ENCODE measurements at regions not wholly inside any gene's neighbourhood (a gene's known extent, or its start where the extent isn't known, plus 50 kb on each side); places are given as distances from the start of the nearest gene placed in this dataset.

DNA sequence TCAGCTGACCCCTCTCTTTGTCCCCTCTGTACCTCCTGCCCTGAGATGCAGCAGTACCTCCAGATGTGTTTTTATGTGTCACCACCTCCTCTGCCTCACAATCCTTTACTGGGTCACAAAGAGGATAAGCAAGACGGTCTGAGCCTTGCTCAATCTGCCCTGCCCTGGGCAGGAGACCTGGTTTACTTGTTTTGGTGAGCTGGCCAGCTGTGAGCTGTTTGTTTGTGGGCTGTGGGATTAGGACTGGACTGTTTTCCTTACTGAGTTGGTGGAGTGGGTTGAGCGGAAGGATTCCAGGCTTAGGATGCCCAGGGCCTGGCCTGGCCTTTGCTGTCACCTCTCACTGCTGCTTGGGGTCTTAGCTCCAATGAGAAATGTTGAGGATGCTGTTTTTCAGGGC is 299.5 kb downstream of the SRBD1 start:
- no peak overlapping the region for H2AFZ ChIP-seq (ENCODE audit: low read depth, low read length)
- no peaks in the 10 kb centered on the region for H4K20me1 ChIP-seq (ENCODE audit: insufficient read depth, low read length)
- no peak overlapping the region for H3K9ac ChIP-seq (ENCODE audit: low read length)
- no peaks in the 10 kb centered on the region for H3K4me1 ChIP-seq (ENCODE audit: low read length)
- H3K27ac ChIP-seq (ENCODE audit: low read length): no peak overlapping the region
- no peaks in the 10 kb centered on the region for H3K27me3 ChIP-seq (ENCODE audit: low read depth, low read length)
- H3K9me3 ChIP-seq (ENCODE audit: insufficient read depth, low read length): no peaks in the 10 kb centered on the region
- H3K36me3 ChIP-seq (replicated peaks; ENCODE audit: low read depth, low read length): no peaks in the 10 kb centered on the region
- H3K4me3 ChIP-seq (ENCODE audit: low read length): no peak overlapping the region
- TF ChIP-seq EZH2phosphoT487 (IDR thresholded peaks at IDR 0.05; ENCODE audit: low read depth): no peak
- TF ChIP-seq, protein P1, sequence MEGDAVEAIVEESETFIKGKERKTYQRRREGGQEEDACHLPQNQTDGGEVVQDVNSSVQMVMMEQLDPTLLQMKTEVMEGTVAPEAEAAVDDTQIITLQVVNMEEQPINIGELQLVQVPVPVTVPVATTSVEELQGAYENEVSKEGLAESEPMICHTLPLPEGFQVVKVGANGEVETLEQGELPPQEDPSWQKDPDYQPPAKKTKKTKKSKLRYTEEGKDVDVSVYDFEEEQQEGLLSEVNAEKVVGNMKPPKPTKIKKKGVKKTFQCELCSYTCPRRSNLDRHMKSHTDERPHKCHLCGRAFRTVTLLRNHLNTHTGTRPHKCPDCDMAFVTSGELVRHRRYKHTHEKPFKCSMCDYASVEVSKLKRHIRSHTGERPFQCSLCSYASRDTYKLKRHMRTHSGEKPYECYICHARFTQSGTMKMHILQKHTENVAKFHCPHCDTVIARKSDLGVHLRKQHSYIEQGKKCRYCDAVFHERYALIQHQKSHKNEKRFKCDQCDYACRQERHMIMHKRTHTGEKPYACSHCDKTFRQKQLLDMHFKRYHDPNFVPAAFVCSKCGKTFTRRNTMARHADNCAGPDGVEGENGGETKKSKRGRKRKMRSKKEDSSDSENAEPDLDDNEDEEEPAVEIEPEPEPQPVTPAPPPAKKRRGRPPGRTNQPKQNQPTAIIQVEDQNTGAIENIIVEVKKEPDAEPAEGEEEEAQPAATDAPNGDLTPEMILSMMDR (IDR thresholded peaks at IDR 0.05; ENCODE audit: low read depth, low read length): no peak
- H3K4me2 ChIP-seq (ENCODE audit: low read length): no peak overlapping the region
- H3K79me2 ChIP-seq (ENCODE audit: low read length): no peaks in the 10 kb centered on the region

DNA sequence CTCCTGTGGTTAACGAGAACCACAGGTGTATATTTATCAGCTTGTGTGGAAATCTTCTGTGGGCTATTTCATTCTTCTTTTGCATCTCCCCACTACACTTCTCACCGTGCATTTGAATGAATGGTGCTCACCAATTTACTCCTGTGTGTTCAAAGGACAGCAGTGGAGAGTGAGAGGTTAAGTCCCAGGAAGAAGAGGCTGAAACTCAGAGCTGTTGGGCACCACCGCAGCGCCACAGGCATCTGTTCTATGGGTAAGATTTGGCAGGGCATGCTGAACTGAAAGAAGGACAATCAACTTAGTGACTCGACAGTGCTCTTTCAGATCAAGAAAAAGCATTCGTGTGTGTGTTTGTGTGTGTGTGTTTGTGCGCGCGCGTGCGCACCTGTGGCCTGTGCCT is 297.9 kb upstream of the SIX2 start:
- H4K20me1 ChIP-seq (ENCODE audit: insufficient read depth, low read length): no peaks in the 10 kb centered on the region
- no peaks in the 10 kb centered on the region for H3K36me3 ChIP-seq (replicated peaks; ENCODE audit: low read depth, low read length)
- TF ChIP-seq, protein P1 (IDR thresholded peaks at IDR 0.05; ENCODE audit: low read depth, low read length): no peak
- TF ChIP-seq EZH2phosphoT487 (IDR thresholded peaks at IDR 0.05; ENCODE audit: low read depth): no peak
- no peak overlapping the region for H3K4me2 ChIP-seq (ENCODE audit: low read length)
- no peak overlapping the region for H2AFZ ChIP-seq (ENCODE audit: low read depth, low read length)
- no peaks in the 10 kb centered on the region for H3K79me2 ChIP-seq (ENCODE audit: low read length)
- no peak overlapping the region for H3K4me3 ChIP-seq (ENCODE audit: low read length)
- H3K9ac ChIP-seq (ENCODE audit: low read length): no peak overlapping the region
- no peak overlapping the region for H3K27ac ChIP-seq (ENCODE audit: low read length)
- no peaks in the 10 kb centered on the region for H3K4me1 ChIP-seq (ENCODE audit: low read length)
- no peaks in the 10 kb centered on the region for H3K9me3 ChIP-seq (ENCODE audit: insufficient read depth, low read length)
- H3K27me3 ChIP-seq (ENCODE audit: low read depth, low read length): peaks cover 11% of the 10 kb centered on the region; the same call in 1 of the 2 replicates

DNA sequence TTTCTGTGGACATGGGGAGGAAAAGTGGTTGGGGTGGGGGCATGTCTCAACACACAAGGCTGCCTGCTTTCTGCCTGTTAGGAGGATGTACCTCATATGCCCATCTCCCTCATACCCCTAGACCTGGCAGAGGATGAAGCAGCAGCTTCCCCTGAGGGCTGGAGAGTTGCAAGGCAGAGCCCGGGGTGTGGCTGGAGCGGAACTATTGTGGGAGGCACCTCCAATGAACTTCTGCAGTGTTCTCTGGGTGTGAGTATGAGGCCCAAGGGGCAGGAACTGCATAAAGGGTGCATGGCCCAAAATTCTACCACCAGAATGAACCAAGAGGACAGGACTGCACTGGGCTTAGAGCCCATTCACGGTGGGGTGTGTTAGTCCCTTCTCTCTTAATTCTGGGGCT is 296.3 kb upstream of the SIX2 start:
- Histone ChIP-seq H3K79me2 (ENCODE audit: low read length) (no peaks in the 10 kb centered on the region), H3K27me3 (ENCODE audit: low read depth, low read length) (peaks cover 11% of the 10 kb centered on the region; the same call in 1 of the 2 replicates), H3K4me1 (ENCODE audit: low read length) (no peaks in the 10 kb centered on the region), H3K36me3 (replicated peaks; ENCODE audit: low read depth, low read length) (no peaks in the 10 kb centered on the region), H3K4me3 (ENCODE audit: low read length) (no peak overlapping the region), H3K27ac (ENCODE audit: low read length) (no peak overlapping the region), H3K9me3 (ENCODE audit: insufficient read depth, low read length) (no peaks in the 10 kb centered on the region), H3K9ac (ENCODE audit: low read length) (no peak overlapping the region), H3K4me2 (ENCODE audit: low read length) (no peak overlapping the region), H2AFZ (ENCODE audit: low read depth, low read length) (no peak overlapping the region), H4K20me1 (ENCODE audit: insufficient read depth, low read length) (no peaks in the 10 kb centered on the region)
- TF ChIP-seq, protein P1 (IDR thresholded peaks at IDR 0.05; ENCODE audit: low read depth, low read length): no peak
- no peak for TF ChIP-seq EZH2phosphoT487 (IDR thresholded peaks at IDR 0.05; ENCODE audit: low read depth)

DNA sequence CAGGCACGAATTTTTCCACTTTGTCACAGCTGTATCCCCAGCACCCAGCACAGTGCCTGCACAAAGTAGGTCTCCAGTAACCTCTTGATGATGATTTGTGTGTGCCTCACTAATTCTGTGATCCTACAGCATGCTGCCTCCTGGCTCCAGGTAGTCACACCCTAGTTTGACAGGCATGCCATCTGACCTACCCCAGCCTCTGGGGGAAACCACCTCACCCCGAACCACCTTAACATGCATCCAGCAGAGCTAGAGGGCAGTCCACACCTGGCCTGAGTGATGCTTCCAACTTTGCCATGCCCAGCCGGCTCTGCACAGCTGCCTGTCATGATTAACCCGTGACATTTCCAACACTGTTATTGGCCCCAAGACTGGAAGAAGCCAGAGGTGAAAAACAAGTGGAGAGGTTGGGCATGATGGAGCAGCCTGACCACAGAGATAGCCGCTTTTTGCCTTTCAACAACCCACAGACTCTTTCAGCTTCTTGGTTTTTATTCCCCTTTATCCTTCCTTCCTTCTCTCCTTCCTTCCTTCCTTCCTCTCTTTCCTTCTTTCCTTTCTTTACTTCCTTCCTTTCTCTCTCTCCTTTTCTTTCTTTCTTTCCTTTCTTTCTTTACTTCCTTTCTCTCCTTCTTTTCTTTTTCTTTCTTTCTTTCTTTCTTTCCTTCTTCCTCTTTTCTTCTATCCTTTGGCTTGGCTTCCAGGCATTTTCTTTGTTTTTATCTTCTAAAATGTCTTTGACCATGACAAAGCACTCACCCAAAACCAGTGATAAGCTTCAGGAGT is 294.4 kb upstream of the SIX2 start:
- no peak overlapping the region for H3K9ac ChIP-seq (ENCODE audit: low read length)
- no peak overlapping the region for H3K27ac ChIP-seq (ENCODE audit: low read length)
- H3K4me1 ChIP-seq (ENCODE audit: low read length): no peaks in the 10 kb centered on the region
- H3K27me3 ChIP-seq (ENCODE audit: low read depth, low read length): peaks cover 11% of the 10 kb centered on the region; the same call in 1 of the 2 replicates
- no peaks in the 10 kb centered on the region for H3K79me2 ChIP-seq (ENCODE audit: low read length)
- no peak overlapping the region for H3K4me2 ChIP-seq (ENCODE audit: low read length)
- H3K36me3 ChIP-seq (replicated peaks; ENCODE audit: low read depth, low read length): no peaks in the 10 kb centered on the region
- no peaks in the 10 kb centered on the region for H4K20me1 ChIP-seq (ENCODE audit: insufficient read depth, low read length)
- H3K4me3 ChIP-seq (ENCODE audit: low read length): no peak overlapping the region
- TF ChIP-seq, protein P1 (IDR thresholded peaks at IDR 0.05; ENCODE audit: low read depth, low read length): no peak
- no peak for TF ChIP-seq EZH2phosphoT487 (IDR thresholded peaks at IDR 0.05; ENCODE audit: low read depth)
- no peaks in the 10 kb centered on the region for H3K9me3 ChIP-seq (ENCODE audit: insufficient read depth, low read length)
- no peak overlapping the region for H2AFZ ChIP-seq (ENCODE audit: low read depth, low read length)
